NCI-H187 treated with DMSO at 0.1 percent for 48 hours (cell line): ENCODE measurements at regions not wholly inside any gene's neighbourhood (a gene's known extent, or its start where the extent isn't known, plus 50 kb on each side); places are given as distances from the start of the nearest gene placed in this dataset.

ENCODE experiments used
- DNase-seq: peaks from one replicate; lab custom pipeline; 2025; lab: John Stamatoyannopoulos, UW

DNA sequence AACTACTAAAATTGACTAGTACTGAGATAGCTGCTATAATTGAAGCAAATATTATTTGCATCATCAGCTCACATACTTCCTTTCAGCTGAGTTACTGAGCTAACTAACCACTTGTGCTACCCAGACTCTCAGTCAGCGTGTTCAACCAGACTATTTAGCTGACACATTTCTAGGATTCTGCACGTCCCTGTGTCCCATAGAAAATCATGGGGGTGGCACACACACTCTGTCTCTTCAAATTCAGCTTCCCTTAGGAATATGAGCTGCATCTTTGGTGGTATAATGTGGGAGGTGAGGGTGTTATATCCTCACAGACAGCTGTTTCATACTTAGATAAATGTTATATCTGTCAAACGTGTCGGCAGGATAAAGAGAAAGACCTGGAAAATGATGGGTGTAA, 424.0 kb downstream of the CDH2 start:
- DNase-seq: no peak

DNA sequence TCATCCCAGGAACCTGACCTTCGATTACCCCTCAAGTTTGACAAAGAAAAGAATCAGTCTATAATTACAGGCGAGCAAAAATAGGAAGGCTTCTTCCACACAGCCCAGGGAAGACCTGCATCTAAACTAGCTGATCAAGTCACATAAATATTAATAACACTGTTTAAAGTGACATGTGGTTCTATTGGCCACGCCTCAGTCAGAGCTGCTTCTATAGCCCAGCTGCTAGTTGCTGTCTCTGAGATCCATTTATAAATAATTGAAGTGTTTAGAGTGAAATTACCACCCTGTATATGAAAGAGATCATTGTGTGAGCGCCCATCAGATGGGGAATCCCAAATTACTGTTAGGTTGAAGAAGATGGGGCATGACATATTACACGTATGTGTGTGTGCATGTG, 426.0 kb downstream of the CDH2 start:
- no peak for DNase-seq

- DNase-seq: peak; percentile 1
These were observed 426.9 kb downstream of the CDH2 start for GRCh38 chr18:27750014-27750413.

- no peak for DNase-seq
These were observed 427.7 kb downstream of the CDH2 start for GRCh38 chr18:27749194-27749593.

- no peak for DNase-seq
These were observed 430.7 kb downstream of the CDH2 start for GRCh38 chr18:27746241-27746640.

GRCh38 chr18:27735117-27735516, 441.8 kb downstream of the CDH2 start:
- DNase-seq: no peak

- no peak for DNase-seq
These were observed 445.7 kb downstream of the CDH2 start for GRCh38 chr18:27731211-27731610.

GRCh38 chr18:27728659-27729058, 448.3 kb downstream of the CDH2 start:
- DNase-seq: no peak

- no peak for DNase-seq
These were observed 452.6 kb downstream of the CDH2 start for GRCh38 chr18:27724362-27724761.

- no peak for DNase-seq
These were observed 453.8 kb downstream of the CDH2 start for GRCh38 chr18:27723168-27723567.

GRCh38 chr18:27719680-27720079, 457.2 kb downstream of the CDH2 start:
- no peak for DNase-seq

- no peak for DNase-seq
These were observed 459.1 kb downstream of the CDH2 start for GRCh38 chr18:27717816-27718215.

- no peak for DNase-seq
These were observed 459.7 kb downstream of the CDH2 start for GRCh38 chr18:27717250-27717649.

- DNase-seq: no peak
These were observed 461.2 kb downstream of the CDH2 start for GRCh38 chr18:27715751-27716150.

- DNase-seq: no peak
These were observed 463.2 kb downstream of the CDH2 start for GRCh38 chr18:27713738-27714095.

DNA sequence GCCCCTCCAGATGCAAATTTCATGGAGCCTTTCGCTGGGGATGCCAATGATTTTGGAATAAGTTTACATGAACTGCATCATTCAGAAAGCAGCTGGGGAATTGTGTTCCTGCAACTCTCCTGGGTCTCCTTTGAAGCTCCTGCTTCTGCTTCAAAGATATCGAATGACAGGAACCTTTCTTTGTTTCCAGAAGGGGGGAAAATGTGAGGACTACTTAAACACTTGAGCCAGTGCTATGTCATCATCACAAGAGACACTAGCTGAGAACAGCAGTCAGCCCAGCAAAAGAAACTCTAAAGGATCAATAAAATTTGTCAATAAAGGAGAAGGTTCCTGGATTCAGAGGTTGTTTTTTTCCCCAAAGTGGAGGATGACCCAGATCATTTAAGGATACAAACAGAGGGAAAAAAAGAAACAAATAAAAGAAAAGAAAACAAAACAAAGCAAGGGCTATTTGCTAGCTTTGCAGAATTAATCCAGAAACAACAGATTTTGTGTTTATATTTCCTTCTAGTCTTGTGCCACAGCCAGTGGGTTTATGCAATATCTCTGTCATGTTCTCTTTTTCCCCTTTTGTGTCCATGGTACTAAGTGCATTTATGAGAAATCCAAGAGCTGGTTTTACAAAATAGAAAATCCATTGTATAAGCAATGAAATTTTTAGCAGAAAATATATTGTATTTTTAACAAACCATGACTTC, 463.7 kb downstream of the CDH2 start:
- DNase-seq: peak; percentile 70

GRCh38 chr18:27712066-27712465, 464.9 kb downstream of the CDH2 start:
- DNase-seq: no peak

DNA sequence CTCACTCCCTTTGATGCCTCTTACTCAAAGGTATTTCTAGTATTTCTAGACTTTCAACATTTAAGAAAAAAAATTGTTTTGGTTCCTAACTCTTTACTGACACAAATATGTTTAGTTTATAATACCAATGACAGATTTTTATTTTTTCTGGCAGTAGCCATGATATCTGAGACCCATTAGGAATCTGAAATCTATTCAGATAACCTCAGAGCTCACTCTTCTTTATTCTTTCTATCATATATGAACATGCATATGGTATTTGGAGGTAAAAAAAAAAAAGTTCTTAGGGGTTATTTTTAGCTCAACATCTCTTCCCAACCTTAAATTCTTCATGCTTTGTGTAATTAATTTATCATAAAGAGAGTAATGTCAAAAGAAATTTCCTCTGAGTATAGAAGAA, 465.5 kb downstream of the CDH2 start:
- DNase-seq: no peak

- no peak for DNase-seq
These were observed 467.6 kb downstream of the CDH2 start for GRCh38 chr18:27709344-27709743.

GRCh38 chr18:27707201-27707600, 469.7 kb downstream of the CDH2 start:
- no peak for DNase-seq

- no peak for DNase-seq
These were observed 472.1 kb downstream of the CDH2 start for GRCh38 chr18:27704736-27705361.

GRCh38 chr18:27699137-27699536, 477.8 kb downstream of the CDH2 start:
- no peak for DNase-seq

- DNase-seq: no peak
These were observed 480.8 kb downstream of the CDH2 start for GRCh38 chr18:27696148-27696547.

DNA sequence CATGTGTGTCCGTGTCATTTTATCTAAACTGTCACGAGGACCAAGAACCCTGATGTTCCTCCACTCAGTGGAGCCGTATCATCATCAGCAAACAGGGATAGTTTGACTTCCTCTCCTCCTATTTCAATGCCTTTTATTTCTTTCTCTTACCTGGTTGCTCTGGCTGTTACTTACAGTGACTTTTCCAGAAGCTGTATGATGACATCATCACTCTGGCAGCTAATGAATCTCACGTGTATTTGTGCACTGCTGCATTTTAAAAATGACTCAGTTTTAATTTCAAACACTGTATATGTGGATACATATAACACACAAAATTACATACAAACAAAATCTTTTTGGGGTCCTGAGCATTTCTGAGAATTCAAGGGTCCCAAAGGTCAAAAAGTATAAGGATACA, 481.4 kb downstream of the CDH2 start:
- no peak for DNase-seq
